ENCODE measurements at regions not wholly inside any gene's neighbourhood (a gene's known extent, or its start where the extent isn't known, plus 50 kb on each side); places are given as distances from the start of the nearest gene placed in this dataset.
A peak's percentile ranks its signal among the peaks of the same experiment; 100 is the strongest.

DNA sequence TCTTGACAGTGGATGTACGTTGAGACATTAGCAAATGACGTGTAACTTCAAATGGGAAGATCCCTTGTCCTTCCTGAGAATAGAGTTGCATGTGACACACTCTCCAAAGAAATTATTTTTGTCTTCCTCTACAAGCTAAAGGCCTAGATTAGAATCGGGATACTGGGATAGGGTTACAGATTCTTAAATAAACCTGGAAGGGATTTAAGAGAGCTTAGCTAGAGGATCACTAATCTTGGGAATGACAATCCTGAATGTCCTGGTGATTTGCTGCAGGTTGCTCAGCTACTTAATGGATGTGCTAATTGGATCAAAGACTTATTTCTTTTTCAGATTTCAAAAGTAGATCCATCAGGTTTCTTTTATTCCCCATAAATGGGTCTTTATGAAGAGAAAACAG is 101.9 kb downstream of the KCNJ2 start:
- no peak overlapping the region for H3K27ac ChIP-seq (ENCODE audit: low read depth in 1 of 3, low read length in 2 of 3)
- no peaks in the 10 kb centered on the region for H3K27me3 ChIP-seq (ENCODE audit: control insufficient read depth in 3 of 3, insufficient read depth in 3 of 3, low read length in 3 of 3)
- peaks cover 0 to 2% (median 0%) of the 10 kb centered on the region in 3 donors for H3K4me1 ChIP-seq (ENCODE audit: control insufficient read depth in 3 of 3, insufficient read depth in 2 of 3, low read depth in 1 of 3, low read length in 2 of 3)
- no peak overlapping the region for H3K4me3 ChIP-seq (ENCODE audit: low read depth in 1 of 3, low read length in 3 of 3)
- 80 to 91% (median 90%) methylated on average over 3 of the region's 3 CpGs for WGBS, 3 donors
- DNase-seq: no peak
- no peaks in the 10 kb centered on the region for H3K36me3 ChIP-seq (ENCODE audit: control insufficient read depth in 3 of 3, insufficient read depth in 2 of 3, low read depth in 1 of 3, low read length in 3 of 3)
- no peaks in the 10 kb centered on the region for H3K9me3 ChIP-seq (ENCODE audit: control insufficient read depth in 2 of 2, insufficient read depth in 1 of 2, low read depth in 1 of 2, low read length in 1 of 2)
- no peak for FAIRE-seq

DNA sequence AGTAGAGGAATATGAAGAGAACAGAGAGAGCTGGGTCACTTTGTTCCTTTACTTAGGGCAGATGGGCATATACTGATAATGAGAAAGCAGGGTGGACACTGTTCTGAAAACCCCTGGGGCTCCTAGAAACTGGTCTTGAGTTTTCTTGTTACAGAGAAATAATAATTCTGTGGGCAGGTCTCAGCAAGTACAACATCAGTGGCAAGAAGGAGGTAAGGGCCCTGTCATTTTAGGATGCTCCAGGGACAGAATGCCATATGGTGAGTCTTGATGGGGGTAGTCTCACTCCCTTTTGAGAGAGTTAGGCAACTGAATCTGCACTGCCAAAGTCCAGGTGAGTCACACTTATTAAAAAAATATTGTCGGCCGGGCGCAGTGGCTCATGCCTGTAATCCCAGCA is 102.3 kb downstream of the KCNJ2 start:
- H3K9me3 ChIP-seq (ENCODE audit: control insufficient read depth in 2 of 2, insufficient read depth in 1 of 2, low read depth in 1 of 2, low read length in 1 of 2): no peaks in the 10 kb centered on the region
- H3K4me3 ChIP-seq (ENCODE audit: low read depth in 1 of 3, low read length in 3 of 3): no peak overlapping the region
- WGBS, 3 donors: 55 to 87% (median 69%) methylated on average over 3 of the region's 3 CpGs
- H3K27me3 ChIP-seq (ENCODE audit: control insufficient read depth in 3 of 3, insufficient read depth in 3 of 3, low read length in 3 of 3): no peaks in the 10 kb centered on the region
- H3K4me1 ChIP-seq (ENCODE audit: control insufficient read depth in 3 of 3, insufficient read depth in 2 of 3, low read depth in 1 of 3, low read length in 2 of 3): peaks cover 0 to 2% (median 0%) of the 10 kb centered on the region in 3 donors
- H3K36me3 ChIP-seq (ENCODE audit: control insufficient read depth in 3 of 3, insufficient read depth in 2 of 3, low read depth in 1 of 3, low read length in 3 of 3): no peaks in the 10 kb centered on the region
- no peak for FAIRE-seq
- no peak for DNase-seq
- H3K27ac ChIP-seq (ENCODE audit: low read depth in 1 of 3, low read length in 2 of 3): no peak overlapping the region

DNA sequence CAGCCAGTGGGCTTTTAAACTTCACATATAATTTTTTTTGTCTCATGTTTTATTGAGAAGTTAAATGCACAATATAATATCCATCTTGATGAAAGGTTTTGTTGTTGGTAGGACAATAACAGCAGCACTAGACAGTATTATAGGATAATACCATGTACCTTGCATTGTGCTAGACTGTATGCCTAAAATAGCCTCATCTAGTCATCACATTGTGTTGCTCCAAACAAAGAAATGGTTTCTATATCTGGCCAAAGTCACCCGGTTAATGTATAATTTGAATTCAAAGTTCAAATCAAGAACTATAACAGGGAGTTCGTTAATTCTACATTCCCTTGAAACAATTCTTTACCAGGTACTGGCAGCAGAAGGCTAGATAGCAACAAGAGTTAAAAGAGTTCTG is 104.9 kb downstream of the KCNJ2 start:
- no peak overlapping the region for H3K4me3 ChIP-seq (ENCODE audit: low read depth in 1 of 3, low read length in 3 of 3)
- WGBS, 3 donors: 11 to 54% (median 34%) methylated on average over 2 of the region's 2 CpGs
- no peaks in the 10 kb centered on the region for H3K36me3 ChIP-seq (ENCODE audit: control insufficient read depth in 3 of 3, insufficient read depth in 2 of 3, low read depth in 1 of 3, low read length in 3 of 3)
- peak in 1 of 2 donors; percentile 33 for DNase-seq
- no peak for FAIRE-seq
- H3K27me3 ChIP-seq (ENCODE audit: control insufficient read depth in 3 of 3, insufficient read depth in 3 of 3, low read length in 3 of 3): no peaks in the 10 kb centered on the region
- H3K27ac ChIP-seq (ENCODE audit: low read depth in 1 of 3, low read length in 2 of 3): no peak overlapping the region
- H3K4me1 ChIP-seq (ENCODE audit: control insufficient read depth in 3 of 3, insufficient read depth in 2 of 3, low read depth in 1 of 3, low read length in 2 of 3): peaks cover 0 to 2% (median 0%) of the 10 kb centered on the region in 3 donors
- no peaks in the 10 kb centered on the region for H3K9me3 ChIP-seq (ENCODE audit: control insufficient read depth in 2 of 2, insufficient read depth in 1 of 2, low read depth in 1 of 2, low read length in 1 of 2)

DNA sequence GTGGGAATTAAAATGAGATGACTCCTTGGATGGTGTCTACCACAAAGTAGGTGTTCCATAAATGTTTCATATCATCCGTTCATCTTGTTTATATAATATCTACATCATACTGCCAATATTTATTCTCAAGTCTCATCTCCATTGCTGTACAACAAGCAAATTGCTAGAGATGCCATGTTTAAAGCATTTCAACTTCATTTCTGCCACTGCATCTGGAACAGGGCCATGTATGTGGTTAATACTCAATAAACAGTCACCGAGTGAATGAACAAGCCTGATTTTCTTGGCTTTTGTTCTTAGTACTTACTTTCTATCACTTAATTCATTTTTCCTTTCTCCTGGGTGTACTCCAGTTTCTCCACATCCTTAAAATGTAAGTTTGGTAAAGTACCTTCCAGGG is 107.6 kb downstream of the KCNJ2 start:
- no peaks in the 10 kb centered on the region for H3K27me3 ChIP-seq (ENCODE audit: control insufficient read depth in 3 of 3, insufficient read depth in 3 of 3, low read length in 3 of 3)
- H3K36me3 ChIP-seq (ENCODE audit: control insufficient read depth in 3 of 3, insufficient read depth in 2 of 3, low read depth in 1 of 3, low read length in 3 of 3): no peaks in the 10 kb centered on the region
- WGBS, 3 donors: 51 to 69% (median 65%) methylated on average over 2 of the region's 2 CpGs
- H3K4me3 ChIP-seq (ENCODE audit: low read depth in 1 of 3, low read length in 3 of 3): no peak overlapping the region
- peaks cover 0 to 2% (median 0%) of the 10 kb centered on the region in 3 donors for H3K4me1 ChIP-seq (ENCODE audit: control insufficient read depth in 3 of 3, insufficient read depth in 2 of 3, low read depth in 1 of 3, low read length in 2 of 3)
- DNase-seq (no peak), FAIRE-seq (no peak)
- no peaks in the 10 kb centered on the region for H3K9me3 ChIP-seq (ENCODE audit: control insufficient read depth in 2 of 2, insufficient read depth in 1 of 2, low read depth in 1 of 2, low read length in 1 of 2)
- H3K27ac ChIP-seq (ENCODE audit: low read depth in 1 of 3, low read length in 2 of 3): no peak overlapping the region

DNA sequence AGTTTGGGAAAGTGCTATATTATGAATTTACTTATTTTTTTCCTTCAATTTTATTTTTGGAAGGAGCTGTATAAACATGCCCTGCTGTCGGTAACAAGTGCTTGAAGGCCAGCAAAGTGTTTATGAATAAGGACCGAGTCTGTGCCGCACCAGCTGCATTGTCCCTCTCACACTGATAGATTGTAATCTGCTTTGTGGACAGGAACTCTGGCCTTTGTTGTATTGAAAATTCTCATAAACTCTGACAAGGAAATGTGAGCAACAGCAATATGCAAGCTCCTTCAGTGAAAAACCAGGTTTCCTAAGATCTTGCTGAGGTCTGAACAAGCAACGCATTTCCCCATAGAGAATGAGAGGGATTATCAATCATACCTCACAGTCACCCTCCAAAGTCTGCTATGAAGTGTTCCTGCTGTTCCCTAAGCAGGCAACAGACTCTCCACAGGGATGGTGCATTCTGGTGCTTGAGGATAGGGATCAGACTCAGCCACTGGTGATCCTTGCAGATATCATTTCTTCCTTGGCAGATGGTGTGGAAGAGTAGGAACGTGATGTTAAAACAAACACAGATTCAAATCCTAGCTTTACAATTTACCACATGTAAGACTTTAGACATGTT is 109.6 kb downstream of the KCNJ2 start:
- WGBS, 3 donors: 47 to 84% (median 80%) methylated on average over 5 of the region's 5 CpGs
- Histone ChIP-seq H3K9me3 (ENCODE audit: control insufficient read depth in 2 of 2, insufficient read depth in 1 of 2, low read depth in 1 of 2, low read length in 1 of 2) (no peaks in the 10 kb centered on the region), H3K36me3 (ENCODE audit: control insufficient read depth in 3 of 3, insufficient read depth in 2 of 3, low read depth in 1 of 3, low read length in 3 of 3) (no peaks in the 10 kb centered on the region), H3K4me1 (ENCODE audit: control insufficient read depth in 3 of 3, insufficient read depth in 2 of 3, low read depth in 1 of 3, low read length in 2 of 3) (peaks cover 0 to 1% (median 0%) of the 10 kb centered on the region in 3 donors), H3K4me3 (ENCODE audit: low read depth in 1 of 3, low read length in 3 of 3) (no peak overlapping the region), H3K27me3 (ENCODE audit: control insufficient read depth in 3 of 3, insufficient read depth in 3 of 3, low read length in 3 of 3) (no peaks in the 10 kb centered on the region), H3K27ac (ENCODE audit: low read depth in 1 of 3, low read length in 2 of 3) (no peak overlapping the region)
- no peak for FAIRE-seq
- DNase-seq: no peak

DNA sequence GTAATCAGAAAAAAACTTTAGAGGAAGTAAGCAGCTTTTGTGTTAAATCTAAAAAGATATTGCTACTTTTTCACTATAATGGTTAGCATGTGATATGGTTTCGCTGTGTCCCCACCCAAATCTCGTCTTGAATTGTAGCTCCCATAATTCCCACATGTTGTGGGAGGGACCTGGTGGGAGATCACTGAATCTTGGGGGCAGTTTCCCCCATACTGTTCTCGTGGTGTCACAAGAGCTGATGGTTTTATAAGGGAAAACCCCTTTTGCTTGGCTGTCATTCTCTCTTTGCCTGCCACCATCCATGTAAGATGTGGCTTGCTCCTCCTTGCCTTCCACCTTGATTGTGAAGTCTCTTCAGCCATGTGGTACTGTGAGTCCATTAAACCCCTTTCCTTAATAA is 117.1 kb downstream of the KCNJ2 start:
- no peaks in the 10 kb centered on the region for H3K4me1 ChIP-seq (ENCODE audit: control insufficient read depth in 3 of 3, insufficient read depth in 2 of 3, low read depth in 1 of 3, low read length in 2 of 3)
- FAIRE-seq: no peak
- DNase-seq: no peak
- H3K9me3 ChIP-seq (ENCODE audit: control insufficient read depth in 2 of 2, insufficient read depth in 1 of 2, low read depth in 1 of 2, low read length in 1 of 2): no peaks in the 10 kb centered on the region
- H3K4me3 ChIP-seq (ENCODE audit: low read depth in 1 of 3, low read length in 3 of 3): no peak overlapping the region
- whole genome bisulfite sequencing, 3 donors: 55 to 72% (median 71%) methylated on average over 3 of the region's 3 CpGs
- H3K27me3 ChIP-seq (ENCODE audit: control insufficient read depth in 3 of 3, insufficient read depth in 3 of 3, low read length in 3 of 3): no peaks in the 10 kb centered on the region
- no peaks in the 10 kb centered on the region for H3K36me3 ChIP-seq (ENCODE audit: control insufficient read depth in 3 of 3, insufficient read depth in 2 of 3, low read depth in 1 of 3, low read length in 3 of 3)
- H3K27ac ChIP-seq (ENCODE audit: low read depth in 1 of 3, low read length in 2 of 3): no peak overlapping the region

DNA sequence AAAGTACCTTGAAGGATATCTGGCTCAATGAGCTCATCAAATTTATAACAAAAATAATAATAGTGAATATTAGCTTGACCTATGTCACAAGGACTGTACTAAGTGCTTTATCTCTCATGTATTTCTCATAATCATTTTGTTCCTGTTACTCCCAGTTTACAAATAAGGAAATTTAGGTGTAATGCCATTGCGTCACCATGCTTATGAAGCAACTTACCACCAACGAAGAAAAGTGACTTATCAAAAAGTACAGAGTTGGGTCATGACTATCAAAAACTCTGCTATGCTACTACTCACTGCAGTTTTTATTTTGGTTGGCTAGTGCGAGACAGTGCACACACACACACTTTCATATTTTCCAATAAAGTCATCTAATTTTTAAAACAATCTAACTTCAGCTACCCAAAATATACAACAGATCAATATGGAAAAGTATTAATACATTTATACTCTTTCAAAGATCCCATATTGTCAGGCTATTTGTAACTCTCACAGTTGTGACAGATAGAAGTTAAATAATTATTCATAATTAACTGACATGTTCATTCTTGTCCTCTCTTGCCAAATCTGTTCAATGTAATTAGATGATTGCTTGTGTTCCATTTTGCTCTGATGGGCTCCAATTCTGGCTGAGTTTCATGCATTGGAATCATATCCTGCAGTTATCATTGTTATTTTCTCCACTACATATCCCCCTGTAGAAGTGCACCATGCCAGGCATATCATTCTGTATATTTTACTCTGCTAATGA is 119.4 kb downstream of the KCNJ2 start:
- H3K4me3 ChIP-seq (ENCODE audit: low read depth in 1 of 3, low read length in 3 of 3): no peak overlapping the region
- DNase-seq: no peak
- no peaks in the 10 kb centered on the region for H3K4me1 ChIP-seq (ENCODE audit: control insufficient read depth in 3 of 3, insufficient read depth in 2 of 3, low read depth in 1 of 3, low read length in 2 of 3)
- 71 to 86% (median 75%) methylated on average over 3 of the region's 3 CpGs for WGBS, 3 donors
- FAIRE-seq: no peak
- no peaks in the 10 kb centered on the region for H3K36me3 ChIP-seq (ENCODE audit: control insufficient read depth in 3 of 3, insufficient read depth in 2 of 3, low read depth in 1 of 3, low read length in 3 of 3)
- H3K9me3 ChIP-seq (ENCODE audit: control insufficient read depth in 2 of 2, insufficient read depth in 1 of 2, low read depth in 1 of 2, low read length in 1 of 2): no peaks in the 10 kb centered on the region
- no peaks in the 10 kb centered on the region for H3K27me3 ChIP-seq (ENCODE audit: control insufficient read depth in 3 of 3, insufficient read depth in 3 of 3, low read length in 3 of 3)
- H3K27ac ChIP-seq (ENCODE audit: low read depth in 1 of 3, low read length in 2 of 3): no peak overlapping the region

DNA sequence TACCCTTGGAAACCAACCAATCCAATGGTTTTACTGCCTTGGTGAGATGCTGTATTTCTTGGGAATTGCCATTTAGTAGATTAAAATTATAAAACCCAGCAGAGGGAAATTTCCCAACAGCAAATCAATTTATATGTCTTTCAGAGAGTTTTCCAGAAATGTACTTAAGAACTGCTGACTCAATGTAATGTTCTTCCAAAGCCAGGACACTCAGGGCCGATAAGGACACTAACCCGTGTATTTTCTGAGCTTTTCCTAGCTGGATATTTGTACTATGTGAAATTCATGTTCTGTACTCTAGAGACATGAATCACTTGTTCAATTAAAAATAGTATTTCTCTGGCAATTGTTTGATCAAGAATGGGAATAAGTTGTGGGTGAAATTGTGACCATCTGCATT is 121.4 kb downstream of the KCNJ2 start:
- no peaks in the 10 kb centered on the region for H3K27me3 ChIP-seq (ENCODE audit: control insufficient read depth in 3 of 3, insufficient read depth in 3 of 3, low read length in 3 of 3)
- whole genome bisulfite sequencing, 3 donors: 86 to 89% (median 86%) methylated on average over 2 of the region's 2 CpGs
- H3K9me3 ChIP-seq (ENCODE audit: control insufficient read depth in 2 of 2, insufficient read depth in 1 of 2, low read depth in 1 of 2, low read length in 1 of 2): no peaks in the 10 kb centered on the region
- no peak for FAIRE-seq
- no peak for DNase-seq
- no peak overlapping the region for H3K27ac ChIP-seq (ENCODE audit: low read depth in 1 of 3, low read length in 2 of 3)
- H3K4me3 ChIP-seq (ENCODE audit: low read depth in 1 of 3, low read length in 3 of 3): no peak overlapping the region
- no peaks in the 10 kb centered on the region for H3K36me3 ChIP-seq (ENCODE audit: control insufficient read depth in 3 of 3, insufficient read depth in 2 of 3, low read depth in 1 of 3, low read length in 3 of 3)
- no peaks in the 10 kb centered on the region for H3K4me1 ChIP-seq (ENCODE audit: control insufficient read depth in 3 of 3, insufficient read depth in 2 of 3, low read depth in 1 of 3, low read length in 2 of 3)
